HPDE6-E6E7 (cell line): ENCODE measurements at regions not wholly inside any gene's neighbourhood (a gene's known extent, or its start where the extent isn't known, plus 50 kb on each side); places are given as distances from the start of the nearest gene placed in this dataset.
"Not testable (repeated sequence)": the region's sequence is repeated elsewhere in the genome, so short reads cannot be mapped to it uniquely, and the experiment has no call there.

Experiments
- DNase-seq: peaks from one replicate; pipeline ENCODE4 v3.0.0; 2011; ENCODE audit warnings: missing footprints; ENCODE audit errors: extremely low spot score

DNA sequence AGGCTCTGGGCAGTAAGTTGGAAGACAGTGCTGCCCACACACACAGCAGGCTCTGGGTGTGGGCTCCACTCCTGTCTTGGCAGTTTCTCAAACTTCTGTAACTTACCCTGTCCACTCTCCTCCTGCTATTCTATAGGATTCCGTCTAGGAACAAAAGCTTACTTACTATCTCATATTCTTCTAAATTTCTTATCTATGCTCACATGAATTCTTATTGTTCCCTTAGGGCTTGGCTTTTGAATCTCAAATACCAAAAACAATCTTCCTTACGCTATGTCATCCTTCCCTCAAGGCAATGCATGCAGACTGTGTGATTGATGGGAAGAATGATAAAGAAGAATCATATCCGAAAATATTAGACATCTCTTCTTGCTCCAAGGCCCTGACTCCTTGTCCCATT, 425.9 kb upstream of the ONECUT1 start:
- DNase-seq, result no peak

DNA sequence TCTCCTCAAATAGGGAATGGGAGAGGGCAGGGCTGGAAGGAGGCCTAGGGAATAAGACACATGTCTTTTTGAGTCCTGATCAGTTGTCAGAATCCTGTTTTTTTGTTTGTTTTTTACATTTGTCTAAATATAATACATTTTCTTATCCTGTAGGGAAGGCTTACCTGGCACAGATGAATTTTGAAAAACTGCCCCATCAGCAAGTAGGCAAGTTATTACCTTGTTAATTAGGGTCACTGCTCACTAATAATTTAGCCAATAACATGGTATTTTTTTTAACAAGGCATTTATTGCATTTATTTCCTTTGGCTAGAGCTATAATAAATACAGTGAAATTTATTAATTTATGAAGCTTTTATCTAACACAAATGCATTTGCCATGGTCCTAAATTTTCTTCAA, 423.2 kb upstream of the ONECUT1 start:
- DNase-seq, result no peak

DNA sequence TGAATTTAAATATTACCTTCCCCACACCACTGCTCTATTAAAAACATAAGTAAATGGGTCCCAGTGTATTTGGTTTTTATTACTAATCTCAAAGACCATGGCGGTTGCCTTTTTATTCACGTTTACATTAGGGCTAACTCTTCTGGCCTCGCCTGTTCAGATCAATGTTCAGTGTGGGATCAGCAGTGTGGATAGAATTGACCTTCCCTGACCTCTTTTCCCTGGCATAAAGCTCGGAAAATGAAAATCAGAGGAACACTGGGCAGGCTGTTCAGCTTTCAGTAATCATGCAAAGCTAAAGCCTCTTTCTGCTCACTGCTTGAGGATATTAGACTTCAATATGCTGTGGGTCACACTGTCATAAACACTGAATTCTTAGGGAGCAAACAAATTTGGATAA, 422.6 kb upstream of the ONECUT1 start:
- no peak for DNase-seq

DNA sequence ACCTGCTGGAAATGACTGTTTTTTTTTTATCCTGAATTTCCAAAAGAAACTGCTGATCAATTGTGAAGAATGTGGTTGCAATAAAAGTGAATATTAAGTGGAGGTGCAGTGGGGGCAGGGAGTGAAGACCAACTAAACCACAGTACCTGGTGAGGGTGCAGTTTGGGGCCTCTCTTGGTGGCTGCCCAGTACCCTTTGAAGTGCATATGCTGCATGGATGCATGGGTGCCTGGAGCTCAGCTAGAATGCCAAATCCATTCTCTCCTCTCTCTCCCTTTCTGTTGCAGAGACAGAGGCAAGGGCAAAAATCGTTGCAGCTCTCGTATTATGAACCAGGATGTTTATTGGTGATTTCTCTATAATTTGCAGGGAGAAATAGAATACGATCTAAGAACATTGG, 420.5 kb upstream of the ONECUT1 start:
- no peak for DNase-seq

DNA sequence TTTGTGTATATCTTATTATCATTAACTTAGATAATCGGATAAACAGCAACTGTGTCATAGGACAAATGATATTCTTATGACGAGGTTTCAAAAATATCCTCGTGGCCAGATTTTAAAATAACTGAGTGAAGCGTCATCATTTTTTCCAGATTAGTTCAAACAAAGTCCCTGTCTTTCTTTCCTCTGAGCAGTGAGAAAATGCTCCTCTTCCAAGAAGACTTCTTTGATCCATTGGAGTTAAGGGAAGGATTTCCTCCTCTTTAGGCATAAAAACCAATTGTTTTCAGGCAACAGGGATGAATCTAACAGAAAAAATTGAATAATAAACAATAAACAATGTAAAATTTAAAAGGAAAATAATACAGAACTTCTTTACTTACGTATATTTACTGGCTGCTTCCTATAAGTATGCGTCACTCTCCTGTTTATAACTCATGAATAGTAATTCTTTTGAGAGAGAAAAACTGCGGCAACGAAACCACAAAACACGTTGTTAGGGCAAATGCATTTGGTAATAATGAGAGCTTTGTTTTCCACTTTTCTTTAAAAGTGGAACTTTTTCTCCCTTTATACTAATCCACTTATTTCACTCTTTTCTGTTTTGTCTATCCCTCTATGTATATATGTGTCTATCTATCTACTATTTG, 419.4 kb upstream of the ONECUT1 start:
- DNase-seq, result no peak

DNA sequence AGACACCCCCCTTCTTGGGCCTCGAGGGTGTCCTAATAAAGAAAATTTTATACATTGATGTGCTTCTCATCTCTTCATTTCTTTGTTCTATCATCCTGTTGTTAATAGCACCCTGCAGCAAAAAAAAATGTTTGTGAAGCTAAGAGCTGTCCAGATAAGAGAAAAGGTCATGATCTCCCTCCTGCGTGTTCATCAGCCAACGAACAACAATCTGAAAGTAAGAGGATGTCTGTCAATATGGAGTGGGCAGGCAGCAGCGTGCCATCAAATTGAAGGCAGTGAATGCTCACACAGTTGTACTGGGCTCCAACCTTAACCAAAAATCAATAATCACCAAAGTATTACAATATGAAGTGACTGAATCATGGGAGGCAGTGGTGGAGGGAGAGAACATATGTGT, 418.6 kb upstream of the ONECUT1 start:
- no peak for DNase-seq

DNA sequence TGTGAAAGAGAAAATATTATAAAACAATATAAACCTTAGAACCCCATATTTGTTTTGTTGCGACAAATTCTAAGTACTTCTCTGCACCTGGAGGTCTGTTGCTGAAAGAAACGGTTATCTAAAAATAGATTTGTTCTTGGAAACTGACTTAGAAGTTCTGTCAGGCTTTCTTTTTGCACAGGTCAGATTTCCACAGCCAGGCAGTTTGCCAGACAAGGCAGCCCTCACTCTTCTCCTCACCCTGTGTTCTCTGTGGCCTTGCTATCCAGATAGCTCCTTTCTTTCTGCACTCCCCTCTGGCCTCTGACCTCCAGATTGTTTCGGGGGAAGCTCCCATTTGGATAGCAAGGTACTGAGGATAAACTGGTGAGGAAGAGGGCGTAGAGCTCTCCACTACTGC, 413.3 kb upstream of the ONECUT1 start:
- DNase-seq, result no peak

DNA sequence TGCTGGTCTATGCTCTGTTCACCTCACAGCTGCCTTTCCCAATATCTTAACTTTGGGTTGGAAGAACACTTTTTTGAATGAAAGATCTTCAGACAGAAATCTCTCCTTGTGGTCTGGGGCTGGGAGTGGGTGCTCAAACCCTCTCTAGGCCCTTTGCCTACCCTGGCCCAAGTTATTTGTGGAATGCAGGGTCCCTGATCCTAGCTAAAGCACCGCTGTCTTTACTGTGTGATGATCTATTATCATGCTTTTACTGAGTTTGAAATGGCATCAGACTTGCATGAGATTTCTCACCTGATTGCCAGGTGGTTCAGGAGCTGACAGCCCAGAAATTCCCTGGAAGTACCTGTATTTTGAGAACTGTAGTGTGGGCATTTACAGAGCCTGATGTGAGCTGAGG, 412.7 kb upstream of the ONECUT1 start:
- DNase-seq, result no peak

DNA sequence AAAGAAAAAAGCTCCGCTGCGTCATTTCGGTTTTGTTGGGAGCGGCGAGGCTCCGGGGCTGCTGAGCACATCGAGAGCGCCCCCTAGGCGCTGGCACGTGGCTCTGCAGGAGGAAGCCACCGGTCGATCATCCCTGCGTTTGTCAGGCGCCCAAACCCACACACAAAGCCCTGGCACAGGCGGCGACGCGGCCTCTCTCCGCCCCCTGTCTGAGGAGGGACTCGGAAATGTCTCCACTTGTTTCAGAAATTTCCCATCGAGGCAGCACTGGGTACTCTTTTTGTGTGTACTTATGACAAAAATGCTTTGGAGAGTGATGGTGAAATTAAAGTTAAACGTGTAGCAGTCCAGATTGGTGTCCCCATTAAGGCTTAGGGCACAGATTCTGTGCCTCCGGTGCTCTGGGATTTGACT, 407.3 kb upstream of the ONECUT1 start:
- DNase-seq, result peak; percentile 27

DNA sequence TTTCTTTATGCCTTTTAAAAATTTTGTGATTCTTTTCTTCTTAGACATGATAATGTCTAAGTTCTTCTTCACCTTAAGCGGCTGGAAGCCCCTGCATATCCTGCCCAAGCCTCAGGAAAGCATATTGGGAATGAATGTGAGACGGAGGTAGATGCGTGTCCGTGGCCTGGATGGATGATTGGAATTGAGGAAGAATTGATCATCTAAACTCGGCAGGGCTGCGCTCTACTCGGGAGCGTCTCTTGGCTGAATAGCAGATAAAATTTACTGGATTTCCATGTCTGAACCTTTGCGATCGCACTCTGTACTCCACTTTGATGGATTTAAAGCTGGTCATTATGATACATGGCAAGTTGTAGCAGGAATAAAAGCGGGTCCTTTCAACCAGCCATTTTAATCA, 406.7 kb upstream of the ONECUT1 start:
- DNase-seq, result no peak

DNA sequence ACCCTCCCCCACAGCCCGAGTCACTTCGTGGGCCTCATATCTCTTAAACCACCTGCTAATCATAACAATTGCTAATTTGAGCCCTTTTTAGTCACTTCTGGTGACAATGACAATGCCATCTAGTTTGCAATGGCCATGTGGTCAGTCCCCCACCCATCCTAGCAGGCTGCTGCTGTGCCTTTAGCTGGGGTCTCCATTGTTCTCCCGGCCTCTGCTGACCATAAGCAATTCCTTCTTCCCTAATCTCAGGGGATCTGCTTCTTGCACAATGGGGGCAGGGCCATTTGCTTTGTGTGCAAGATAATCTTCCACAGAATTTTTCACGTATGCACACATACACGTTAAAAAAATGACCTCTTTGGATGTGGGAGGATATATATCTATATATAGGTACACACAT, 406.1 kb upstream of the ONECUT1 start:
- DNase-seq, result no peak

DNA sequence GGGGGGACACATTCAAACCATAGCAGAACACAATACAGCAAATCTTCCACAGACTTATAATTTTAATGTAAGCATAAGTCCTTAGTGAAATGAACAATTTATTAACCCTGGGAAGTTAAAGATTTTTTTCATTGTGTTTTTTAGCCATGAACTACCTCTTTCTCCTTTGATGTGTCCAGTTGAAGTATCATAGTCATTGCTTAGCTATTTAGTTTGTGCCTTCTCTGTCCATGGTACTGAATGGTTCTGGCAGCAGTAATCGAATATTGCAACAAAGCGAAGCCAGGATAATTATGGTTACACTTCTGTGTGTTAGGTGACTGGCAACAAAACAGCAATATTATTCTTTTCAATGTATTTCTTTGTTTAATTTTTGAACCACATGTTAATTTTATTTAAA, 403.0 kb upstream of the ONECUT1 start:
- DNase-seq, result no peak

DNA sequence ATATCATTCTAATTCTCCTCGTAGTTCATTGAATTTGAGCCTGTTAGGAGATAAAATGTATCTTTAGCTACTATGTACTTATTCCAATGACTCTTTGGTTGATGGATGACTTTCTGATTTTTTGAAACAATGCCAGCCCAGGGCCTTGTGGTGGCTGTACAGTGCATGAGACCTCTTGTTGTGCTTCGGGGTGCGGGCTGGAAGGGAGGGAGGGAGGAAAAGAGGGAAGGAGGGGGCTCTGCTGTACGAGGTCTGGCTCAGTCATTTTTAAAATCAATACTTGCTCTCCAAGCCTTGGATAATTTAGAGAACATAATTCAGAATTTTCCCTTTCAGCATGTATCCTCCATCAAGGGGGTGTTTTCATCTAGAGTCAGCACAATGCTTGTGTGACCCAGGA, 399.7 kb upstream of the ONECUT1 start:
- no peak for DNase-seq

DNA sequence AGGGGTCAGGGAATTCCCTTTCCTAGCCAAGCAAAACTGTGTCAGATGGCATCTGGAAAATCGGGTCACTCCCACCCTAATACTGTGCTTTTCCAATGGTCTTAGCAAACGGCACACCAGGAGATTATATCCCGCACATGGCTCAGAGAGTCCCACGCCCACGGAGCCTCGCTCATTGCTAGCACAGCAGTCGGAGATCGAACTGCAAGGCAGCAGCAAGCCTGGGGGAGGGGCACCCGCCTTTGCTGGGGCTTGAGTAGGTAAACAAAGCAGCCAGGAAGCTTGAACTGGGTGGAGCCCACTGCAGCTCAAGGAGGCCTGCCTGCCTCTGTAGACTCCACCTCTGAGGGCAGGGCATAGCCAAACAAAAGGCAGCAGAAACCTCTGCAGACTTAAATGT, 393.3 kb upstream of the ONECUT1 start:
- not testable (repeated sequence) for DNase-seq

DNA sequence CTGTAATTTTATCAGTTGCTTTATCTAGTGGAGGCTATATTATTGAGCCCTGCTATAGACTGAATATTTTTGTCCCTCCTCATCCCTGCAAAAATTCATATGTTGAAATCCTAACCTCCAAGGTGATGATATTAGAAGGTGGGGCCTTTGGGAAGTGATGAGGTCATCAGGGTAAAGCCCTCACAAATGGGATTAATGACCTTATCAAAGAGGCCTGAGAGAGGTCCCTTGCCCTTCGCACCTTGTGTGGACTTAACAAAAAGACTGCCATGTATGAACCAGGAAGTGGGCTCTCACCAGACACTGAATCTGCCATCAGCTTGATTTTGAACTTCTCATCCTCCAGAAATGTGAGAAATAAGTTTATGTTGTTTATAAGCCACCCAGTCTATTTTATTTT, 381.4 kb upstream of the ONECUT1 start:
- no peak for DNase-seq

DNA sequence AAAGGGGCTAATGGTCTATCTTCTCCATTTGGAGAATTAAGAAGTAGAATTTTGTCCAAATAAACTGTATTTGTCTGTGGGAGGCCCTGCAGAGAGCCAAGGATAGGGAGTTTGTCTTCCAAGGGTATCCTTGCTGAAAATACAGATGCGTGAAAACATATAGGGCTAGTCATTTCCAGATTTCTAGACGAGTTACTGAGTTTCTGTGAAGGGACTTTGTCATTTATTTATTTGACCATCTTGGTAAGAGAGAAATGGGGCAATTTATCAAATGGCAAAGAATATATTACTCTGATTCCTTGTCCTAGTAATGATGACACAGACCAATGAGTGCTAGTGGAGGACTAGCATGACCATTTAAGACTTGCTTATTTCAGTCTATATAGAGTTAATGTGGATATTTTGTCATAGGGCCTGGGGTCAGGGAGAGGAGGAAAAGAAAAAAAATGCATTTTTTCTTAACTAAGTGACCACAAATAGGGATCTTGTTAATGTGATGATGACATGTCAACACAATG, 376.6 kb upstream of the ONECUT1 start:
- no peak for DNase-seq

DNA sequence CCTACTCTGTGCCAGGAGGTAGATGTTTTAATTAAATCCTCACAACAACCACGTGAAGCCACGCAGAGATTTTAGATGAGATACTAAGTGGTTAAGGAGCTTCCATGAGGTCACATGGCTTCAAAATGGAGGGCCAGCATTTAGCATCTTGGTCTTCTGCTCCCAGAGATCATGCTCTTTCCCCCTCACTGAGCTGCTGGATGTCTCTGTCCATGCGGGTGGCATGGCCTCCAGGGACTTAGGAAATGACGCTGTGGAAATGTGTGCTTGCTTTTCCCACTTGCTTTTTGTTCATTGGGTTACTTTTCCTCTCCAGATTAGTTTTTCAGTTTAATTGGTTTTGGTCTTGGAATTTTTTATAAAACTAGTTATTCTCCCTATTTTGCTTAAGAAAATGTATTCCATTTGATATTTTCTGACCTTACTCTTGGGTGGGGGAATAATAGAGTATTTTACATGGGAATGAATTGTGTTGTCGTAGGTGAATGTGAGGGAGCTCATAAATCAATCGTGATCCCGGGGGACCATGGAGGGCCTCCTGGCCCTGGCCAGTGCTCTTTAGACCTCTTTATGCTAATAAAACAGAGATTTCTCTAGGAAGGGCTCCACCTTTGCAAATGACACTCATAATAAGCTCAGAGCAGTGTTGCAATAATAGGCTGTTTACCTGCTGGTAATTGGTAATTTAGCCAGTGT, 376.0 kb upstream of the ONECUT1 start:
- no peak for DNase-seq

DNA sequence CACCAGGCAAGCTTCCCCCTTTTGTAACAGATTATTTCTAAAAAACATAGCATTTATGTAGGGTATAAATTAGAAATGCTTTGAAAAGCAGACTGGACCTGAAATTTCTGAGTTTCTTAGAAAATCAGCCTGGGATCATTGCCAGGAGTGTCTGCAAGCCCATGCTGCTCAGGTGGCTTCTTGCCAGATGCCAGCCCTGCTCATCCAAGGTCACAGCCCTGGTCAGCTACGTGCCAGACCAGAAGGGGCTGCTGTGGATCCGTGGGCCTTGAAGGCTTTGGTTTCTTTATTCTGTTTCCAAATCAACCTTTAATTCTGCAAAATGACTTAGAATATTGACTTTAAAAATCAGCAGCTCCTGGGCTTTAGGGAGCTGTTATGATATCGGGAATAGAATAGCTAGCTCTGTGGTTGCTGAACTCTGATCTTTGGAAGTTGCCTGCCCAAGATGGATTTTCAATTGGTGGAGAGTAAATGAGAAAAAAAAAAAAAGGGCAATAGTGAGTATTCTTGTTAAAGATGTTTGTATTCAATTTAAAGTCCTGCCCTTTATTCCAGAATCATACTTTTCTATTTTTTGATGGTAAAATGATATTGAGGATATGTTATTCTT, 370.1 kb upstream of the ONECUT1 start:
- DNase-seq, result no peak

DNA sequence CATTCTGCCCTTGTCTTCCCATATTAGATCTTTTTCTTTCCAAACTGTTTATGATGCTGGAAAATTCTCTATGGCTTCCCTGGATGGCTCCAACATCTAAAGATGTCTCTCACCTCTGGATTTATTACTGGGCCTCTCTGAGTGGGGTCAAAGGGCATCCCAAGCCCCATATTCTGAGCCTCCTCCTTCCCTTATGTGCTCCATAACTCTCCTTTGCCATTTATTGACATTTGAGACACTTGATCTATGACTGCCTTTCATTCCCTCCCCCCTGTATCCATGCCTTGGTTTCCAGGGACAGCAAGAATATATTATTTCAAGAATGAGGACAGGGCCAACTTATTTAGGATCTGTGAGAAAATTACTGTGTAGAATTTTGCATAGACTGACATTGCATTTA, 369.3 kb upstream of the ONECUT1 start:
- no peak for DNase-seq

DNA sequence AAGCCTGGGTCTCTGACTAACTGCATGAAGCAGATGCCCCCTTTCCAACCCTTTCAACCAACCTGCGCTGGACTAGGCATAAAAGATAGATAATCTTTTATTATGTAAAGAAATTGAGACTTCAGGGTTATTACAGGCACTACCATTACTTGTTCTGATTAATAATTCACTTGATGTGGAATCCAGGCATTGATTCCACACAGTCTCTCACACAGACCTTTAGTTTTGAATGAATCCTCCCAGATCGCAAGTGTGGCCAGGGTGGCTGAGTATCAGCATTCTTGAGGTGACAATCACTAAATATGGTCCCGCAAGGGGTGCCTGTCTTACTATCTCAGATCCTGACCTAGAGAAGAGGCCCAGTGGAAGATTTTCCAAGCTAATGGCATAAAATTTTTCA, 368.9 kb upstream of the ONECUT1 start:
- DNase-seq, result no peak

DNA sequence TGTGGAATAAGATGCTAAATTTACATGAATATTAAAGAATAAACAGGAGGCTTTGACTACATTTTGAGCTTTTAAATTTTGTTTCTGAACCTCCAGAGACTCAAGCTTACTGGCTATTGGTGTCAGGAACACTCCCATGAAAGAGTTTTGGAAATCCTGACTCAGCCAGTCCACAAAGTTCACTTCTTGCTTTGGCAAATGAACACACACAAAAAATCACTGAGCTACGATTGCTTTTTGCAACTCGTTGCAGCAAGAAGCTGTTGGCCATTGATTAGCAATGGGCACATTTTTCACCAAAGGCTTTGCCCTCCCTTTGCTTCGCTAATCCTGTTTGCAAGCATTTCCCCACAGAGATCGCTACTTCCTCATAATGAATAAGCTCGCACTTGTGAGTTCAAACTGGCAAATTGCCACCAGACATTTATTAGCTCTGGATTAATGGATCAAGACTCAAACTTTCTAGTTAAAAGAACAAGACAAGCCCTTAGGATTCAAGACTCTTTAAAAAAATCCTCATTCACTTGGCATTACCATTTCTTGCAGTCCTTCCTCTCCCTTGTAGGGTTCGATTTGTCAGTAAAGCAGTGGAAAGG, 343.2 kb upstream of the ONECUT1 start:
- DNase-seq, result no peak

DNA sequence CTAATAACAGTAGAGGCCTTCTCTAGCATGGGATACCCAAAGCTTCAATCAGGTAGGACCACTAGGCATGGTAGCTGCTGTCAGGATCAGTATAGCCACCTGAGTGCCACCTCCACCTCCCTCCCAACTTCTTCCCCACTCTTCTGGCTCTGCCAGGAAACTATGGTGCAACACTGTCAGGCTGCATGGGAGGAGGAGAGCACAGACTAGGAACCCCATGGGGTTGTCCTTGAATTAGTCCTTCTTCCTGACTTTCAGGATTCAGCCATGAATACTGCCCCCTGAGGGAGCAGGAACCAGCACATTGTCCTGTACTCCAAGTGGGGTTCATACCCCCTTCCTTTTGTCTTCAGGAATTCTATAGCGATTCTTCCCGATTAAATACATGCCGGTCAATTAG, 340.8 kb upstream of the ONECUT1 start:
- DNase-seq, result no peak
